HFF-Myc (cell line): ENCODE measurements at regions not wholly inside any gene's neighbourhood (a gene's known extent, or its start where the extent isn't known, plus 50 kb on each side); places are given as distances from the start of the nearest gene placed in this dataset.

Experiments
- DNase-seq: peaks from one replicate; pipeline ENCODE4 v3.0.0-alpha.2; 2011; ENCODE audit warnings: low read depth; ENCODE audit errors: extremely low read depth
- H3K4me3 ChIP-seq: replicated peaks from 2 replicates; pipeline ENCODE4 v1.5.1; 2011; ENCODE audit warnings: low read depth, mild to moderate bottlenecking, control low read depth, low read length
- CTCF ChIP-seq: IDR thresholded peaks from 2 replicates; pipeline ENCODE4 v1.5.1; 2012; ENCODE audit warnings: mild to moderate bottlenecking, low read depth, low read length, control low read depth; ENCODE audit errors: missing control alignments

GRCh38 chr14:39712293-39712999 lies 280.2 kb upstream of the FBXO33 start:
- H3K4me3 ChIP-seq = no peak overlapping the region
- no peak for DNase-seq
- no peak for TF ChIP-seq CTCF

- no peak overlapping the region for H3K4me3 ChIP-seq
- no peak for DNase-seq
- TF ChIP-seq CTCF = no peak
Measured at GRCh38 chr14:39704594-39704993, 272.4 kb upstream of the FBXO33 start.

- TF ChIP-seq CTCF = no peak
- no peak for DNase-seq
Measured at GRCh38 chr14:39694341-39694740, 262.1 kb upstream of the FBXO33 start.

GRCh38 chr14:39683691-39684260 lies 251.5 kb upstream of the FBXO33 start:
- DNase-seq = no peak
- TF ChIP-seq CTCF = no peak

More at GRCh38 chr14:39694341-39694740, 262.1 kb upstream of the FBXO33 start:
- H3K4me3 ChIP-seq = no peak overlapping the region

GRCh38 chr14:39682582-39682981 lies 250.3 kb upstream of the FBXO33 start:
- TF ChIP-seq CTCF = no peak
- no peak overlapping the region for H3K4me3 ChIP-seq
- no peak for DNase-seq

More at GRCh38 chr14:39683691-39684260, 251.5 kb upstream of the FBXO33 start:
- no peak overlapping the region for H3K4me3 ChIP-seq

- no peak overlapping the region for H3K4me3 ChIP-seq
- no peak for TF ChIP-seq CTCF
- DNase-seq = no peak
Measured at GRCh38 chr14:39681782-39682399, 249.7 kb upstream of the FBXO33 start.

- DNase-seq = no peak
- no peak for TF ChIP-seq CTCF
- no peak overlapping the region for H3K4me3 ChIP-seq
Measured at GRCh38 chr14:39680777-39681176, 248.5 kb upstream of the FBXO33 start.
